Calu3 (cell line): ENCODE measurements at regions not wholly inside any gene's neighbourhood (a gene's known extent, or its start where the extent isn't known, plus 50 kb on each side); places are given as distances from the start of the nearest gene placed in this dataset.

Source experiments
- BruUV-seq: library from RNA; stranded (reverse); fragments of 400-500 nt; replicated peaks from 2 replicates; lab custom pipeline; 2021; lab: Mats Ljungman, UMichigan
- CTCF ChIA-PET: fragments of 300-600 bp; sonication (Branson Sonifier 250); formaldehyde crosslinking; loops from one replicate; lab custom pipeline; 2022; ENCODE audit warnings: antibody characterized with exemption; lab: Charles Lee
- DNase-seq: peaks from one replicate; pipeline ENCODE4 v3.0.0; 2022
- H3K27ac Mint-ChIP-seq: one replicate; pipeline ENCODE4 v1.8.0; 2022; ENCODE audit warnings: mixed read lengths; ENCODE audit not compliant: unreplicated experiment
- H3K27me3 Mint-ChIP-seq: one replicate; pipeline ENCODE4 v1.8.0; 2022; ENCODE audit warnings: mixed read lengths; ENCODE audit not compliant: unreplicated experiment
- H3K36me3 Mint-ChIP-seq: one replicate; pipeline ENCODE4 v1.8.0; 2022; ENCODE audit warnings: mild to moderate bottlenecking, moderate library complexity, mixed read lengths; ENCODE audit not compliant: insufficient read depth, unreplicated experiment
- H3K4me1 Mint-ChIP-seq: one replicate; pipeline ENCODE4 v1.8.0; 2022; ENCODE audit warnings: mild to moderate bottlenecking, low read depth, mixed read lengths; ENCODE audit not compliant: unreplicated experiment
- H3K4me3 Mint-ChIP-seq: one replicate; pipeline ENCODE4 v1.8.0; 2022; ENCODE audit warnings: mild to moderate bottlenecking, low read depth, moderate library complexity, mixed read lengths; ENCODE audit not compliant: unreplicated experiment
- H3K9me3 Mint-ChIP-seq: one replicate; pipeline ENCODE4 v1.8.0; 2022; ENCODE audit warnings: low read depth, mixed read lengths; ENCODE audit not compliant: unreplicated experiment
- intact Hi-C: fragments of 100-400 bp; cut with micrococcal nuclease; formaldehyde crosslinking; loops from one replicate; pipeline ENCODE4 v1.10.0; 2022; ENCODE audit not compliant: unreplicated experiment
- TF ChIP-seq, protein P1 (sequence below): fragments of 200-600 bp; IDR thresholded peaks from one replicate; pipeline ENCODE4 v1.8.0; 2022; ENCODE audit warnings: antibody characterized with exemption; ENCODE audit not compliant: unreplicated experiment

DNA sequence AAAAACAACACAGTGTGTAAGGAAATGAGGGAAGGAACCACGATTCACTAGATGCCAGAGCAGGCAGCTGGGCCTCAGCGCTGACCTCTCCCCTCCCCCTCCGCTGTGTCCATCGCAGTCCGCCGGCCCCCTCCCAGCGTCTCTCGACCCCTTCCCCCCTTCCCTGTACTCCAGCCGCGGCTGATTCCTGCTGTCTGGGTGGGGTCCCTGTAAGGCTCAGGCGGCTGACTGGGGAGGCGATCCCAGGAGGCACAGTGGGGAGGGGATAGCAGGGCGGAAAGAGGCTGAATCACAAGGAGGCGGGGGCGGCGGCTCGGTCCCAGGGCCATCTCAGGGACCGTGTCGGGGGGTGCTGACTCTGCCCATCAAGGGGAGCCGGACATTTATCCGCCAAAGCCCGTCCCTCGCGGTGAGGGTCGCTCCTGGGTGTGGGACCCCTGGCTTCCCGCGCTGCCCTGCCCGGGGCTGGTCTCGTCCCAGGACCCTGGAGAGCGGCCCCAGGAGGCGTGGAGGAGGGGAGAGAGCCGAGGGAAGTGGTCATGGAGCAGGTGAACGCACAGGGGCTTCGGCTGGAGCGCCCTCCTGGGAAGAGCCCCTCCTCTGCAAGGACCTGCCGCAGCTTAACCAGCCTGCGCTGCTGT lies 241.9 kb downstream of the PTPRU start:
- DNase-seq, result no peak
- BruUV-seq, result no TSS peak
- no peak overlapping the region for H3K27ac Mint-ChIP-seq
- H3K9me3 Mint-ChIP-seq, result no peaks in the 10 kb centered on the region
- intact Hi-C loops, result no loop called here
- H3K36me3 Mint-ChIP-seq, result no peaks in the 10 kb centered on the region
- CTCF ChIA-PET, result no interaction called here
- TF ChIP-seq, protein P1, sequence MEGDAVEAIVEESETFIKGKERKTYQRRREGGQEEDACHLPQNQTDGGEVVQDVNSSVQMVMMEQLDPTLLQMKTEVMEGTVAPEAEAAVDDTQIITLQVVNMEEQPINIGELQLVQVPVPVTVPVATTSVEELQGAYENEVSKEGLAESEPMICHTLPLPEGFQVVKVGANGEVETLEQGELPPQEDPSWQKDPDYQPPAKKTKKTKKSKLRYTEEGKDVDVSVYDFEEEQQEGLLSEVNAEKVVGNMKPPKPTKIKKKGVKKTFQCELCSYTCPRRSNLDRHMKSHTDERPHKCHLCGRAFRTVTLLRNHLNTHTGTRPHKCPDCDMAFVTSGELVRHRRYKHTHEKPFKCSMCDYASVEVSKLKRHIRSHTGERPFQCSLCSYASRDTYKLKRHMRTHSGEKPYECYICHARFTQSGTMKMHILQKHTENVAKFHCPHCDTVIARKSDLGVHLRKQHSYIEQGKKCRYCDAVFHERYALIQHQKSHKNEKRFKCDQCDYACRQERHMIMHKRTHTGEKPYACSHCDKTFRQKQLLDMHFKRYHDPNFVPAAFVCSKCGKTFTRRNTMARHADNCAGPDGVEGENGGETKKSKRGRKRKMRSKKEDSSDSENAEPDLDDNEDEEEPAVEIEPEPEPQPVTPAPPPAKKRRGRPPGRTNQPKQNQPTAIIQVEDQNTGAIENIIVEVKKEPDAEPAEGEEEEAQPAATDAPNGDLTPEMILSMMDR, result no peak
- no peak overlapping the region for H3K4me3 Mint-ChIP-seq
- no peaks in the 10 kb centered on the region for H3K4me1 Mint-ChIP-seq
- H3K27me3 Mint-ChIP-seq, result peaks cover 85% of the 10 kb centered on the region

DNA sequence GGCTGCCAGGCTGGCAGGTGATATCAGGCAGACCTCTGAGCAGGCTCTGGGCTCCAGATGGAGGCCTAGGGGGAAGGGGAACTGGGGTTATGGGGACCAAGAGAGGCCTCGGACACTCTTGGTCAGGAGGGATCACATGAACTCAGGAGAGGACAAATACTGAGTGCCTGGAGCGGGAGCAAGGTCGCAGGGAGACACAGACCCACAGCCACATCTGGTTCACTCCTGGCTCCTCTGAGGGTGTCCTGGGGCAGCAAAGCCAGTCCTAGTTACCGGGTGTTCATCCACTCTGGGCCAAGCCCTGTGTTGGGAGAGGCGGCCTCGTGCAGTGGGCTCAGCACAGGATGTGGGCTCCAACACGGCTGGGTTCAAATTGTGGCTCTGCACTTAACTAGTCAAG lies 239.0 kb downstream of the PTPRU start:
- H3K27ac Mint-ChIP-seq, result no peak overlapping the region
- H3K36me3 Mint-ChIP-seq, result no peaks in the 10 kb centered on the region
- no peaks in the 10 kb centered on the region for H3K9me3 Mint-ChIP-seq
- DNase-seq, result no peak
- H3K4me3 Mint-ChIP-seq, result no peak overlapping the region
- CTCF ChIA-PET, result no interaction called here
- no TSS peak for BruUV-seq
- H3K27me3 Mint-ChIP-seq, result peaks cover 92% of the 10 kb centered on the region
- TF ChIP-seq, protein P1, result no peak
- intact Hi-C loops, result no loop called here
- no peaks in the 10 kb centered on the region for H3K4me1 Mint-ChIP-seq

DNA sequence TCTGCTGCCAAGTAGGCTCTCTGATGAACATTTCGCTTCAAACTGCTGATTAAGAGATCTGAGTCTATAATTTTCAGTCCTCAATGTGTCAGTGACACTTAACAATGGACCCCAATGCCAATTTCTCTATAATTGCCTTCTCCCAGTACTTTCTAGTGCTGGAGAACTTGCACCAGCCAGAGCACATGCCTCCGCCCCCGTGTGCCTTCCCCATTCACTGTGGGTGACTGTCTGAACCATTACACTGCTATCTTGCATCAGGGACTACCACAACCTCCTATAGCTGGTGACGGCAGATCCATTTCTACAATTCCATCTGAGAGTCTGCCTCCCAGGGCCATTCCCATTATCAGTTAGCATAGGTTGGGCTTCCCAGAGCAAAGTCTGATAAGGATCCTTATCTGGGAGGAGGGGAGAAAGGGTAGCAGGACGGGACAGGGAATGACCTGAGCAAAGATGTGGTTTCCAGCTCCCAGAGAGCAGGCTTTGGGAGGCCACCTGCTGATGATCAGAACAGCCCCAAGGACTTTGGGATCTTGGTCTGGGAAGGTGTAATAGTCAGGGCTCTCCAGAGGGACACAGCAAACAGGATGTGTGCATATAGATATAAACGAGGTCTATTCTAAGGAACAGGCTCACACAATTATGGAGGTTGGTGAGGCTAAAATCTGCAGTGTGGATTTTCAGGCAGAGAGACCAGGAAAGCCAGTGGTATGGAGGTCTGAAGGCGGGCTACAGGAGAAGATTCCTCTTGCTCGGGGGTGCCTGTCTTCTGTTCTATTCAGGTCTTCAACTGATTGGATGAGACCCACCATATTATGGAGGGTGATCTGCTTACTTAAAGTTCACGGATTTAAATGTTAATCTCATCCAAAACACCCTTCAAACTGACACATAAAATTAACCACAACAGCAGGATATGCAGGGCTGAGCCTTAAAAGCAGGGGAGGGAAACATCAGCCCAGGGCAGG lies 238.2 kb downstream of the PTPRU start:
- H3K4me3 Mint-ChIP-seq, result no peak overlapping the region
- no peak for DNase-seq
- H3K36me3 Mint-ChIP-seq, result no peaks in the 10 kb centered on the region
- BruUV-seq, result no TSS peak
- CTCF ChIA-PET, result no interaction called here
- H3K27me3 Mint-ChIP-seq, result peaks cover 97% of the 10 kb centered on the region
- no peak overlapping the region for H3K27ac Mint-ChIP-seq
- no peaks in the 10 kb centered on the region for H3K4me1 Mint-ChIP-seq
- intact Hi-C loops, result no loop called here
- no peaks in the 10 kb centered on the region for H3K9me3 Mint-ChIP-seq
- TF ChIP-seq, protein P1, result no peak

DNA sequence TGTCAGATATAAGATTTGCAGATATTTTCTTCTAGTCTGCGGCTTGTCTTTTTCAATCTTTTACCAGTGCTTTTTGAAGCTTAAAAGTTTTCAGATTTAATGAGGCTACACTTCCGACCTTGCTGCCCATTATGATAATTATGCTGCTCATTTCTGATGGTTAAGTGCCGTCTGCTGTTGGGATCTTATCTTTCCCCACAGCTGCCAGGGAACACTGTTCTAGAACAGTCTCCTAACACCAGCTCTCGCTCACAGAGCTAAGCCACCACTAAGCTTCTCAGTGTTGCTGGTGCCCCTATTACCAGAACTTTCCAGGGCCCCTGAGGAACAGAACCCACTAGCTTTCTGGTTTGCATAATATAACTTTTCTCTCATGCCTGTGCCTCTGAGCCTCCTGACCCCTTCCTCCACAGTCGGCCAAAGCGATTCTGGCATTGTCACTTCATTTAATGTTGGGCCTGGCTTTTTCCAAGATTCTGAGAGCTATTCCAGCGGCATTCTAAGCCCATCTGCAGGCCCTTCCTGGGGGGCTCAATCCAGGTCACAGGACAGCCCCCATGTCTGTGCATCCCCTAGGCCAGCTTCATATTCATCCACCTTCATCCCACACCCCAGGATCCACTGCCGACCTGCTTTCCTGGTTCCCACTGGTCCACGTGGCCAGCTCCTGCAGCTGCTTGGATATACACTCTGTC lies 237.0 kb downstream of the PTPRU start:
- H3K27me3 Mint-ChIP-seq, result peaks cover 97% of the 10 kb centered on the region
- no peak overlapping the region for H3K4me3 Mint-ChIP-seq
- no peak for DNase-seq
- no peak overlapping the region for H3K27ac Mint-ChIP-seq
- H3K4me1 Mint-ChIP-seq, result no peaks in the 10 kb centered on the region
- BruUV-seq, result no TSS peak
- H3K36me3 Mint-ChIP-seq, result no peaks in the 10 kb centered on the region
- TF ChIP-seq, protein P1, result no peak
- intact Hi-C loops, result no loop called here
- no peaks in the 10 kb centered on the region for H3K9me3 Mint-ChIP-seq
- CTCF ChIA-PET, result interaction anchor here (0.6 to 1.1 kb wide), 2 partner anchors 13 to 47 kb away, joined by 3 to 4 read pairs; no protein-coding TSS in a partner anchor
